Gastroesophageal sphincter (tissue), 4 donors: ENCODE measurements at regions not wholly inside any gene's neighbourhood (a gene's known extent, or its start where the extent isn't known, plus 50 kb on each side); places are given as distances from the start of the nearest gene placed in this dataset.

Source experiments
- ATAC-seq: fragments of 150-250 bp; one replicate; pipeline ENCODE4 v1.9.1; 2016; ENCODE audit warnings: mild to moderate bottlenecking, moderate library complexity
- H3K27ac ChIP-seq, 4 donors: fragments of 200-600 bp; sonication (generic) in 3 of 4; 1 replicate in 3 of 4; 2 replicates in 1 of 4; pipeline ENCODE4 v1.5.1; 2016 to 2019
- H3K27me3 ChIP-seq: fragments of 200-600 bp; sonication (generic); one replicate; pipeline ENCODE4 v1.5.1; 2019
- H3K36me3 ChIP-seq, 2 donors: fragments of 200-600 bp; sonication (generic); one replicate each; pipeline ENCODE4 v1.5.1; 2019; ENCODE audit warnings: control low read depth in 1 of 2
- H3K4me1 ChIP-seq, 3 donors: fragments of 200-600 bp; sonication (generic); 1 replicate in 2 of 3; 2 replicates in 1 of 3; pipeline ENCODE4 v1.5.1; 2016 to 2019; ENCODE audit warnings: control low read depth in 2 of 3
- H3K4me3 ChIP-seq, 2 donors: fragments of 200-600 bp; sonication (generic); one replicate each; pipeline ENCODE4 v1.5.1; 2019; ENCODE audit warnings: mild to moderate bottlenecking in 1 of 2, moderate library complexity in 1 of 2
- H3K9me3 ChIP-seq, 3 donors: fragments of 200-600 bp; sonication (generic); one replicate each; pipeline ENCODE4 v1.5.1; 2017 to 2019; ENCODE audit warnings: control low read depth in 2 of 3
- CTCF ChIP-seq, 4 experiments: fragments of 200-600 bp in 2 of 4; fragments of 450-650 bp in 2 of 4; sonication (generic) in 1 of 4; IDR thresholded peaks; one replicate each; pipeline ENCODE4 v1.5.1; 2017 to 2019; ENCODE audit warnings: antibody characterized with exemption in 4 of 4, mild to moderate bottlenecking in 2 of 4, moderate library complexity in 2 of 4
- EP300 ChIP-seq: sonication (generic); formaldehyde crosslinking; IDR thresholded peaks from one replicate; pipeline ENCODE4 v1.6.1; 2017; ENCODE audit warnings: antibody characterized with exemption, mild to moderate bottlenecking
- POLR2A ChIP-seq, 2 donors: fragments of 450-650 bp; IDR thresholded peaks; one replicate each; pipeline ENCODE4 v1.6.1; 2017; ENCODE audit warnings: antibody characterized with exemption in 2 of 2, mild to moderate bottlenecking in 2 of 2, moderate library complexity in 1 of 2
- POLR2AphosphoS5 ChIP-seq: sonication (generic); formaldehyde crosslinking; IDR thresholded peaks from one replicate; pipeline ENCODE4 v1.6.1; 2017; ENCODE audit warnings: antibody characterized with exemption
- WGBS, 2 donors: methylation state at CpG; one replicate each; pipeline ENCODE4 v1.1.5; 2018; ENCODE audit warnings: low coverage in 1 of 2; 5-methylcytosine and 5-hydroxymethylcytosine counted together

GRCh38 chr2:116467243-116467642, 1347.2 kb upstream of the DDX18 start:
- Histone ChIP-seq H3K9me3 (peaks cover 0 to 15% (median 0%) of the 10 kb centered on the region in 3 donors), H3K4me3 (no peak overlapping the region), H3K36me3 (no peaks in the 10 kb centered on the region), H3K27ac (no peak overlapping the region), H3K4me1 (no peaks in the 10 kb centered on the region), H3K27me3 (no peaks in the 10 kb centered on the region)
- no peak for TF ChIP-seq CTCF (IDR thresholded peaks at IDR 0.05)
- no peak for TF ChIP-seq POLR2A (IDR thresholded peaks at IDR 0.05)
- no peak for TF ChIP-seq EP300
- TF ChIP-seq POLR2AphosphoS5, result no peak
- ATAC-seq, result no peak
- 33 to 47% methylated on average over 2 to 3 of the region's 3 CpGs for WGBS, 2 donors

- Histone ChIP-seq H3K4me1 (no peaks in the 10 kb centered on the region), H3K9me3 (no peaks in the 10 kb centered on the region), H3K27ac (no peak overlapping the region), H3K4me3 (no peak overlapping the region), H3K36me3 (no peaks in the 10 kb centered on the region), H3K27me3 (no peaks in the 10 kb centered on the region)
- no peak for ATAC-seq
- no peak for TF ChIP-seq POLR2AphosphoS5
- no peak for TF ChIP-seq POLR2A (IDR thresholded peaks at IDR 0.05)
- no peak for TF ChIP-seq CTCF (IDR thresholded peaks at IDR 0.05)
- TF ChIP-seq EP300, result no peak
- 72 to 76% methylated on average over 3 of the region's 3 CpGs for WGBS, 2 donors
These were observed 1337.3 kb upstream of the DDX18 start for GRCh38 chr2:116477229-116477628.

GRCh38 chr2:116487336-116487735, 1327.2 kb upstream of the DDX18 start:
- TF ChIP-seq POLR2A (IDR thresholded peaks at IDR 0.05) (no peak), POLR2AphosphoS5 (no peak), EP300 (no peak), CTCF (IDR thresholded peaks at IDR 0.05) (no peak)
- H3K4me3 ChIP-seq, result no peak overlapping the region
- no peak for ATAC-seq
- H3K9me3 ChIP-seq, result peaks cover 0 to 22% (median 0%) of the 10 kb centered on the region in 3 donors
- no peaks in the 10 kb centered on the region for H3K36me3 ChIP-seq
- H3K27me3 ChIP-seq, result no peaks in the 10 kb centered on the region
- H3K27ac ChIP-seq, result no peak overlapping the region
- H3K4me1 ChIP-seq, result no peaks in the 10 kb centered on the region
- no CpG with 5 or more reads among the region's 1 CpG for WGBS, 2 donors

GRCh38 chr2:116489292-116489691, 1325.2 kb upstream of the DDX18 start:
- no peak overlapping the region for H3K4me3 ChIP-seq
- 72 to 79% methylated on average over 6 of the region's 6 CpGs for WGBS, 2 donors
- H3K36me3 ChIP-seq, result no peaks in the 10 kb centered on the region
- TF ChIP-seq EP300 (no peak), POLR2A (IDR thresholded peaks at IDR 0.05) (no peak), CTCF (IDR thresholded peaks at IDR 0.05) (no peak), POLR2AphosphoS5 (no peak)
- no peak for ATAC-seq
- no peaks in the 10 kb centered on the region for H3K4me1 ChIP-seq
- H3K9me3 ChIP-seq, result peaks cover 0 to 16% (median 0%) of the 10 kb centered on the region in 3 donors
- H3K27me3 ChIP-seq, result no peaks in the 10 kb centered on the region
- H3K27ac ChIP-seq, result no peak overlapping the region

GRCh38 chr2:116489944-116490343, 1324.5 kb upstream of the DDX18 start:
- TF ChIP-seq POLR2A (IDR thresholded peaks at IDR 0.05), result no peak
- Histone ChIP-seq H3K4me1 (no peaks in the 10 kb centered on the region), H3K9me3 (peaks cover 0 to 10% (median 0%) of the 10 kb centered on the region in 3 donors), H3K27ac (no peak overlapping the region), H3K27me3 (no peaks in the 10 kb centered on the region), H3K36me3 (no peaks in the 10 kb centered on the region), H3K4me3 (no peak overlapping the region)
- WGBS, 2 donors, result 43% methylated on average over 1 of the region's 1 CpG
- ATAC-seq, result no peak
